22Rv1 (cell line): ENCODE measurements at regions not wholly inside any gene's neighbourhood (a gene's known extent, or its start where the extent isn't known, plus 50 kb on each side); places are given as distances from the start of the nearest gene placed in this dataset.

Experiments used
- CTCF ChIP-seq: fragments of 450-650 bp; IDR thresholded peaks from 2 replicates; pipeline ENCODE4 v1.5.1; 2017; ENCODE audit warnings: mild to moderate bottlenecking
- ZFX ChIP-seq: fragments of 450-650 bp; IDR thresholded peaks from 2 replicates; pipeline ENCODE4 v1.6.1; 2017; ENCODE audit warnings: antibody characterized with exemption, borderline replicate concordance

- TF ChIP-seq CTCF, result no peak
- no peak for TF ChIP-seq ZFX
Measured at GRCh38 chr20:52405986-52406385, 214.4 kb upstream of the ZFP64 start.
